Choroid plexus epithelial cell (primary cell): ENCODE measurements at regions not wholly inside any gene's neighbourhood (a gene's known extent, or its start where the extent isn't known, plus 50 kb on each side); places are given as distances from the start of the nearest gene placed in this dataset.
"Not testable (repeated sequence)": the region's sequence is repeated elsewhere in the genome, so short reads cannot be mapped to it uniquely, and the experiment has no call there.

Experiments used
- DNase-seq: peaks from one replicate; pipeline ENCODE4 v3.0.0-alpha.2; 2010; ENCODE audit warnings: low read depth
- H3K4me3 ChIP-seq: 2 replicates; pipeline ENCODE4 v1.5.1; 2011; ENCODE audit warnings: low read depth, mild to moderate bottlenecking, control low read depth, low read length, moderate library complexity
- TF ChIP-seq, protein P1 (sequence below): conservative IDR thresholded peaks from 2 replicates; pipeline ENCODE4 v1.5.1; 2011; ENCODE audit warnings: low read depth, mild to moderate bottlenecking, control low read depth, inconsistent platforms, low read length, moderate library complexity

DNA sequence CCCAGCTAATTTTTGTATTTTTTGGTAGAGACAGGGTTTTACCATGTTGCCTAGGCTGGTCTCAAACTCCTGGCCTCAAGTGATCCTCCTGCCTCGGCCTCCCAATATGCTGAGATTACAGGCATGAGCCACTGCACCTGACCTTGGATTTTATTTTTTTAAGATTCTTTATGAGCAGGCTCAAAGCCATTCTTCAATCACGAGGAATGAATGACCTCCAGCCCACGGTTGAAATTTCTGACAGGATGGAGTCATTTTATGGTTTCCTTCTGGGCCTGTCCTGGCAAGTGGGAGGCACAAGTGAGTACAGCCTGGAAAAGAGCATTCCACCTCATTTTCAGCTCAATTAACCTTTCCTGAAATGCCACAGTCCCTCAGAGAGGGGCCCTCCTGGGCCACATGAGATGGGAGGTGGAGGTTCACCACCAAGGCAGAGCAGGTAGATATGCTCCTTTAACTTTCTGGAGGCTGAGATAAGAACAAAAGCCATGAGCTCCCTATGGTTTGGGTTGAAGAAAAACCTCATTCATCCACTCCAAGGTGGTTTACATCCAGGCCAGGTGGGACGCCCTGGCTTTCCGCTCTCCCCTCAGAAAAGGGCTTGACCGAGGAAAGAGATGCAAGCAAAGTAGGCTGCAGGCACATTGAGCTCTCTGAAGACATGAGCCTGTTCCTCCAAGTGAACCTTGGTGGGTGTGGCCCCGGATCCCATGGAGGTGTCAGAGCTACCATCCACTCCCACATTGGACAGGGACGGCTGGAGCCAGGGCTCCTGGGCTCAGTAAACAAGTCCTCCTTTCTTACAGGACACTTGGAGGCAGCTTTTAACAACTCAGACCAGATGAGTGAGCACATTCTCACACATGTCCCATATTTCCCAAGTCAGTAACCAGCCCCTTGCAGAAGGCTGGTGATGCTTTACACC lies 208.5 kb upstream of the SSTR4 start:
- H3K4me3 ChIP-seq, result no peak overlapping the region
- TF ChIP-seq, protein P1, sequence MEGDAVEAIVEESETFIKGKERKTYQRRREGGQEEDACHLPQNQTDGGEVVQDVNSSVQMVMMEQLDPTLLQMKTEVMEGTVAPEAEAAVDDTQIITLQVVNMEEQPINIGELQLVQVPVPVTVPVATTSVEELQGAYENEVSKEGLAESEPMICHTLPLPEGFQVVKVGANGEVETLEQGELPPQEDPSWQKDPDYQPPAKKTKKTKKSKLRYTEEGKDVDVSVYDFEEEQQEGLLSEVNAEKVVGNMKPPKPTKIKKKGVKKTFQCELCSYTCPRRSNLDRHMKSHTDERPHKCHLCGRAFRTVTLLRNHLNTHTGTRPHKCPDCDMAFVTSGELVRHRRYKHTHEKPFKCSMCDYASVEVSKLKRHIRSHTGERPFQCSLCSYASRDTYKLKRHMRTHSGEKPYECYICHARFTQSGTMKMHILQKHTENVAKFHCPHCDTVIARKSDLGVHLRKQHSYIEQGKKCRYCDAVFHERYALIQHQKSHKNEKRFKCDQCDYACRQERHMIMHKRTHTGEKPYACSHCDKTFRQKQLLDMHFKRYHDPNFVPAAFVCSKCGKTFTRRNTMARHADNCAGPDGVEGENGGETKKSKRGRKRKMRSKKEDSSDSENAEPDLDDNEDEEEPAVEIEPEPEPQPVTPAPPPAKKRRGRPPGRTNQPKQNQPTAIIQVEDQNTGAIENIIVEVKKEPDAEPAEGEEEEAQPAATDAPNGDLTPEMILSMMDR, result no peak
- no peak for DNase-seq

GRCh38 chr20:22827916-22828315 lies 207.2 kb upstream of the SSTR4 start:
- TF ChIP-seq, protein P1, result no peak
- no peak for DNase-seq
- H3K4me3 ChIP-seq, result no peak overlapping the region

DNA sequence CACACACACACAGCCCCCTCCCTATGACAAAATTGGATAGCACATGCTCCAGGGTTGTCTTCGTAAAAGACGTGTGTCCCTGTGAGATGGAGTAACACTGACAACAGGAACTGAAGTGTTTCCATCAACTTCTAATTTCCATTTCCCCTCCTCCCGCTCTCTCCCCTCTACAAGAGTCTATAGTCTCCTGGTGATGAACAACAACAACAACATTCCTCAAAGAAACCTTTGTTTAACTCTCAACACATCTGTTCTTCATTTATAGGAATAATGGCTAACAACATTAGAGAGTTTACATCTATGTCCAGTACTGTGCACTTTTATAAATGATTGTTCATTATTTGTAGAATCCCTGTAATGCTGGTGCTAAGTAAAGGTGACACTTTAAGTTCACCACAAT lies 205.8 kb upstream of the SSTR4 start:
- no peak for DNase-seq
- H3K4me3 ChIP-seq, result no peak overlapping the region
- TF ChIP-seq, protein P1, result no peak

GRCh38 chr20:22830138-22830537 lies 205.0 kb upstream of the SSTR4 start:
- TF ChIP-seq, protein P1, result no peak
- no peak overlapping the region for H3K4me3 ChIP-seq
- no peak for DNase-seq

GRCh38 chr20:22830715-22831114 lies 204.4 kb upstream of the SSTR4 start:
- not testable (repeated sequence) for H3K4me3 ChIP-seq, DNase-seq

DNA sequence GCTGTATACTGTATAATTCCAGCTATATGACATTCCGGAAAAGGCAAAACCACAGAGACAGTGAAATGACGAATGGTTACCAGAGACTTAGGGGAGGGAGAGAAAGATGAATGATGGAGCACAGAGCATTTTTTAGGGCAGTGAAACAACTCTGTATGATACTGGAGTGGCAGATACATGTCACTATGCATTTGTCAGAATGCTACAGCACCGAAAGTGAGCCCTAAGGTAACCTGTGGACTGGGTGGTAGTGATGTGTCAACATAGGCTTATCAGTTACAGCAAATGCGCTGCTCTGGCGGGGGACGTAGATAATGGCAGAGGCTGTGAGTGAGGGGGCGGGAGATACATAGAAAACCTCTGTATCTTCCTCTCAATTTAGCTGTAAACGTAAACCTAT lies 201.3 kb upstream of the SSTR4 start:
- no peak overlapping the region for H3K4me3 ChIP-seq
- no peak for DNase-seq
- TF ChIP-seq, protein P1, result no peak

DNA sequence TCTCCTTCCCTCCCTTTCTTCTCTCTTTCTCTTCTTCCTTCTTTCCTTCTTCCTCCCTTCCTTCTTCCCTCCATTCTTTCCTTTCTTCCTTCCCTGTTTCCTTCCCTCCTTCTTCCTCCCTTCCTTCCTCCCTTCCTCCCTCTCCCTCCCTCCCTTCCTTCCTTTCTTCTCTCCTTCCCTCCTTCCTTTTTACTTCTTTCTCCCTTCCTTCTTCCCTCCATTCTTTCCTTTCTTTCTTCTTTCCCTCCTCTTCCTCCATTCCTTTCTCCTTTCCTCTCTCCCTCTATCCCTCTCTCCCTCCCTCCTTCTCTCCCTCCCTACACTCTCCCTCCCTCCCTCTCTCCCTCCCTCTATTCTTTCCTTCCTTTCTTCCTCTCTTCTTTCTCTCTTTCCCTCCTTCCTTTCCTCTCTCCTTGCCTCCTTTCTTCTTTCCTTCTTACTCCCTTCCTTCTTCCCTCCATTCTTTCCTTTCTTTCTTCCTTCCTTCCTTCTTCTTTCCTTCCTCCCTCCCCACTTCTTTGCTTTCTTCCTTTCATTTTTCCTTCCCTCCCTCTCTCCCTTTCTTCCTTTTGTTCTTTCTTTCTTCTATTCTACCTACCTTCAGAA lies 200.4 kb upstream of the SSTR4 start:
- TF ChIP-seq, protein P1, result no peak
- no peak overlapping the region for H3K4me3 ChIP-seq

More for the DNA sequence above, 200.4 kb upstream of the SSTR4 start:
- DNase-seq, result no peak
